ENCODE measurements at regions not wholly inside any gene's neighbourhood (a gene's known extent, or its start where the extent isn't known, plus 50 kb on each side); places are given as distances from the start of the nearest gene placed in this dataset.

GRCh38 chr20:52841003-52841402 is 131.2 kb upstream of the TSHZ2 start:
- H3K27me3 ChIP-seq = peaks cover 10% of the 10 kb centered on the region; the same call in 1 of the 2 replicates
- H3K36me3 ChIP-seq = no peaks in the 10 kb centered on the region
- no peak overlapping the region for H3K4me3 ChIP-seq
- no peak overlapping the region for H3K27ac ChIP-seq
- H3K9me3 ChIP-seq (replicated peaks) = no peaks in the 10 kb centered on the region
- H3K4me1 ChIP-seq = no peaks in the 10 kb centered on the region
- no peak for DNase-seq

- H3K9me3 ChIP-seq (replicated peaks) = no peaks in the 10 kb centered on the region
- H3K36me3 ChIP-seq = no peaks in the 10 kb centered on the region
- H3K27ac ChIP-seq = no peak overlapping the region
- no peak for DNase-seq
- no peaks in the 10 kb centered on the region for H3K4me1 ChIP-seq
- H3K4me3 ChIP-seq = no peak overlapping the region
- H3K27me3 ChIP-seq = peaks cover 10% of the 10 kb centered on the region; the same call in 1 of the 2 replicates
These were observed 132.1 kb upstream of the TSHZ2 start for GRCh38 chr20:52840041-52840440.

- DNase-seq = no peak
These were observed 133.5 kb upstream of the TSHZ2 start for GRCh38 chr20:52838510-52839241.

GRCh38 chr20:52837378-52837777 is 134.8 kb upstream of the TSHZ2 start:
- H3K9me3 ChIP-seq (replicated peaks) = no peaks in the 10 kb centered on the region
- H3K27me3 ChIP-seq = 0 out of 2 replicates have a peak, but pooled peaks cover 10% of the 10 kb centered on the region
- H3K4me3 ChIP-seq = no peak overlapping the region
- H3K27ac ChIP-seq = no peak overlapping the region
- no peaks in the 10 kb centered on the region for H3K4me1 ChIP-seq
- no peaks in the 10 kb centered on the region for H3K36me3 ChIP-seq
- no peak for DNase-seq

More at GRCh38 chr20:52838510-52839241, 133.5 kb upstream of the TSHZ2 start:
- H3K4me1 ChIP-seq = no peaks in the 10 kb centered on the region
- no peak overlapping the region for H3K4me3 ChIP-seq
- H3K27me3 ChIP-seq = peaks cover 10% of the 10 kb centered on the region; the same call in 1 of the 2 replicates
- H3K27ac ChIP-seq = no peak overlapping the region
- no peaks in the 10 kb centered on the region for H3K9me3 ChIP-seq (replicated peaks)
- no peaks in the 10 kb centered on the region for H3K36me3 ChIP-seq

- Histone ChIP-seq H3K4me3 (no peak overlapping the region), H3K9me3 (replicated peaks) (no peaks in the 10 kb centered on the region; the same call in 1 of the 2 replicates), H3K4me1 (no peaks in the 10 kb centered on the region), H3K27ac (no peak overlapping the region), H3K36me3 (no peaks in the 10 kb centered on the region), H3K27me3 (no peaks in the 10 kb centered on the region)
- no peak for DNase-seq
These were observed 138.3 kb upstream of the TSHZ2 start for GRCh38 chr20:52833901-52834300.

GRCh38 chr20:52832151-52832774 is 139.9 kb upstream of the TSHZ2 start:
- Histone ChIP-seq H3K27ac (no peak overlapping the region), H3K4me3 (no peak overlapping the region), H3K4me1 (no peaks in the 10 kb centered on the region), H3K36me3 (no peaks in the 10 kb centered on the region), H3K27me3 (no peaks in the 10 kb centered on the region), H3K9me3 (replicated peaks) (no peaks in the 10 kb centered on the region; the same call in 1 of the 2 replicates)
- DNase-seq = no peak

- DNase-seq = no peak
- Histone ChIP-seq H3K9me3 (replicated peaks) (no peaks in the 10 kb centered on the region; the same call in 1 of the 2 replicates), H3K36me3 (no peaks in the 10 kb centered on the region), H3K27me3 (0 out of 2 replicates have a peak, but pooled peaks cover 3% of the 10 kb centered on the region), H3K4me3 (no peak overlapping the region), H3K27ac (no peak overlapping the region), H3K4me1 (no peaks in the 10 kb centered on the region)
These were observed 141.6 kb upstream of the TSHZ2 start for GRCh38 chr20:52830598-52830997.

GRCh38 chr20:52829111-52829510 is 143.0 kb upstream of the TSHZ2 start:
- DNase-seq = no peak
- Histone ChIP-seq H3K9me3 (replicated peaks) (no peaks in the 10 kb centered on the region; the same call in 1 of the 2 replicates), H3K27me3 (0 out of 2 replicates have a peak, but pooled peaks cover 3% of the 10 kb centered on the region), H3K36me3 (no peaks in the 10 kb centered on the region), H3K4me3 (no peak overlapping the region), H3K4me1 (no peaks in the 10 kb centered on the region), H3K27ac (no peak overlapping the region)

- Histone ChIP-seq H3K9me3 (replicated peaks) (no peaks in the 10 kb centered on the region; the same call in 1 of the 2 replicates), H3K36me3 (no peaks in the 10 kb centered on the region), H3K27ac (no peak overlapping the region), H3K4me1 (no peaks in the 10 kb centered on the region), H3K4me3 (no peak overlapping the region), H3K27me3 (0 out of 2 replicates have a peak, but pooled peaks cover 3% of the 10 kb centered on the region)
- no peak for DNase-seq
These were observed 144.0 kb upstream of the TSHZ2 start for GRCh38 chr20:52828199-52828598.

- DNase-seq = no peak
- H3K27me3 ChIP-seq = 0 out of 2 replicates have a peak, but pooled peaks cover 3% of the 10 kb centered on the region
- no peak overlapping the region for H3K27ac ChIP-seq
- H3K36me3 ChIP-seq = no peaks in the 10 kb centered on the region
- no peaks in the 10 kb centered on the region; the same call in 1 of the 2 replicates for H3K9me3 ChIP-seq (replicated peaks)
- no peak overlapping the region for H3K4me3 ChIP-seq
- no peaks in the 10 kb centered on the region for H3K4me1 ChIP-seq
These were observed 145.4 kb upstream of the TSHZ2 start for GRCh38 chr20:52826722-52827121.

- Histone ChIP-seq H3K4me1 (no peaks in the 10 kb centered on the region), H3K36me3 (no peaks in the 10 kb centered on the region), H3K9me3 (replicated peaks) (no peaks in the 10 kb centered on the region; the same call in 1 of the 2 replicates), H3K27me3 (0 out of 2 replicates have a peak, but pooled peaks cover 3% of the 10 kb centered on the region), H3K27ac (no peak overlapping the region), H3K4me3 (no peak overlapping the region)
- no peak for DNase-seq
These were observed 145.8 kb upstream of the TSHZ2 start for GRCh38 chr20:52826321-52826720.

- H3K36me3 ChIP-seq = no peaks in the 10 kb centered on the region
- DNase-seq = no peak
- no peaks in the 10 kb centered on the region; the same call in 1 of the 2 replicates for H3K9me3 ChIP-seq (replicated peaks)
- H3K27me3 ChIP-seq = 0 out of 2 replicates have a peak, but pooled peaks cover 3% of the 10 kb centered on the region
- no peaks in the 10 kb centered on the region for H3K4me1 ChIP-seq
- H3K27ac ChIP-seq = no peak overlapping the region
- H3K4me3 ChIP-seq = no peak overlapping the region
These were observed 147.5 kb upstream of the TSHZ2 start for GRCh38 chr20:52824494-52825216.

- H3K9me3 ChIP-seq (replicated peaks) = no peaks in the 10 kb centered on the region
- H3K27ac ChIP-seq = no peak overlapping the region
- 0 out of 2 replicates have a peak, but pooled peaks cover 3% of the 10 kb centered on the region for H3K27me3 ChIP-seq
- no peak overlapping the region for H3K4me3 ChIP-seq
- no peaks in the 10 kb centered on the region for H3K4me1 ChIP-seq
- no peak for DNase-seq
- no peaks in the 10 kb centered on the region for H3K36me3 ChIP-seq
These were observed 148.9 kb upstream of the TSHZ2 start for GRCh38 chr20:52823303-52823702.

- no peaks in the 10 kb centered on the region for H3K4me1 ChIP-seq
- H3K9me3 ChIP-seq (replicated peaks) = no peaks in the 10 kb centered on the region
- no peaks in the 10 kb centered on the region for H3K27me3 ChIP-seq
- H3K36me3 ChIP-seq = no peaks in the 10 kb centered on the region
- H3K4me3 ChIP-seq = no peak overlapping the region
- H3K27ac ChIP-seq = no peak overlapping the region
- DNase-seq = no peak
These were observed 151.4 kb upstream of the TSHZ2 start for GRCh38 chr20:52820641-52821292.
